ENCODE measurements at regions not wholly inside any gene's neighbourhood (a gene's known extent, or its start where the extent isn't known, plus 50 kb on each side); places are given as distances from the start of the nearest gene placed in this dataset.
"Not testable (repeated sequence)": the region's sequence is repeated elsewhere in the genome, so short reads cannot be mapped to it uniquely, and the experiment has no call there.

GRCh38 chr5:161001142-161001541 lies 149.1 kb upstream of the ATP10B start:
- not testable (repeated sequence) for TF ChIP-seq CTCF (IDR thresholded peaks at IDR 0.05; ENCODE audit: borderline replicate concordance, extremely low read depth, low read length, poor library complexity, severe bottlenecking); EZH2 (IDR thresholded peaks at IDR 0.05; ENCODE audit: borderline replicate concordance, low read depth, low read length, severe bottlenecking)

Data from DND-41 (cell line).